Bronchial epithelial cell (primary cell): ENCODE measurements at regions not wholly inside any gene's neighbourhood (a gene's known extent, or its start where the extent isn't known, plus 50 kb on each side); places are given as distances from the start of the nearest gene placed in this dataset.

Experiments
- DNase-seq: peaks from one replicate; pipeline ENCODE4 v3.0.0-alpha.2; 2010; ENCODE audit warnings: low read depth
- FAIRE-seq: peaks from 2 replicates; lab custom pipeline; 2011; peaks lifted over from hg19 to GRCh38; lab: Jason Lieb, UNC
- H3K27me3 ChIP-seq: 2 replicates; pipeline ENCODE4 v1.5.1; 2011; ENCODE audit warnings: low read length; ENCODE audit not compliant: control insufficient read depth, insufficient read depth
- H3K36me3 ChIP-seq: 2 replicates; pipeline ENCODE4 v1.5.1; 2011; ENCODE audit warnings: low read length; ENCODE audit not compliant: control insufficient read depth, insufficient read depth
- H3K4me3 ChIP-seq: 2 replicates; pipeline ENCODE4 v1.5.1; 2011; ENCODE audit warnings: mild to moderate bottlenecking, low read depth, low read length, control low read depth
- CTCF ChIP-seq: IDR thresholded peaks from 2 replicates; pipeline ENCODE4 v1.5.1; 2011; ENCODE audit warnings: mild to moderate bottlenecking, moderate library complexity, low read length, control low read depth, inconsistent platforms; ENCODE audit not compliant: insufficient read depth, severe bottlenecking

- DNase-seq: peak; percentile 99
- FAIRE-seq: peak; percentile 52
These were observed 93.2 kb upstream of the LRIG1 start for GRCh38 chr3:66593978-66594377.

GRCh38 chr3:66597308-66597863 is 96.6 kb upstream of the LRIG1 start:
- Histone ChIP-seq H3K4me3 (no peak overlapping the region), H3K27me3 (no peaks in the 10 kb centered on the region), H3K36me3 (no peaks in the 10 kb centered on the region)
- TF ChIP-seq CTCF: no peak
- no peak for FAIRE-seq
- DNase-seq: no peak

More at GRCh38 chr3:66593978-66594377, 93.2 kb upstream of the LRIG1 start:
- H3K4me3 ChIP-seq: no peak overlapping the region
- H3K27me3 ChIP-seq: no peaks in the 10 kb centered on the region
- H3K36me3 ChIP-seq: no peaks in the 10 kb centered on the region
- TF ChIP-seq CTCF: no peak

GRCh38 chr3:66598168-66598567 is 97.3 kb upstream of the LRIG1 start:
- no peak overlapping the region for H3K4me3 ChIP-seq
- DNase-seq: no peak
- FAIRE-seq: no peak

GRCh38 chr3:66602237-66602636 is 101.4 kb upstream of the LRIG1 start:
- FAIRE-seq: no peak
- DNase-seq: peak; percentile 46
- Histone ChIP-seq H3K36me3 (no peaks in the 10 kb centered on the region), H3K4me3 (no peak overlapping the region), H3K27me3 (no peaks in the 10 kb centered on the region)
- TF ChIP-seq CTCF: no peak

More at GRCh38 chr3:66598168-66598567, 97.3 kb upstream of the LRIG1 start:
- Histone ChIP-seq H3K36me3 (no peaks in the 10 kb centered on the region), H3K27me3 (no peaks in the 10 kb centered on the region)
- TF ChIP-seq CTCF: no peak

GRCh38 chr3:66602691-66603090 is 101.9 kb upstream of the LRIG1 start:
- peak; percentile 68 for DNase-seq
- H3K36me3 ChIP-seq: no peaks in the 10 kb centered on the region
- no peak for FAIRE-seq
- no peak overlapping the region for H3K4me3 ChIP-seq
- H3K27me3 ChIP-seq: no peaks in the 10 kb centered on the region
- no peak for TF ChIP-seq CTCF

GRCh38 chr3:66603151-66603611 is 102.4 kb upstream of the LRIG1 start:
- H3K4me3 ChIP-seq: no peak overlapping the region
- no peaks in the 10 kb centered on the region for H3K36me3 ChIP-seq
- DNase-seq (peak; percentile 85), FAIRE-seq (no peak)
- TF ChIP-seq CTCF: no peak
- H3K27me3 ChIP-seq: no peaks in the 10 kb centered on the region
